ENCODE measurements at regions not wholly inside any gene's neighbourhood (a gene's known extent, or its start where the extent isn't known, plus 50 kb on each side); places are given as distances from the start of the nearest gene placed in this dataset.
"Not testable (repeated sequence)": the region's sequence is repeated elsewhere in the genome, so short reads cannot be mapped to it uniquely, and the experiment has no call there.

- H3K9me3 Mint-ChIP-seq; H3K36me3 ChIP-seq (ENCODE audit: control insufficient read depth in 2 of 2, extremely low read depth in 1 of 2, insufficient read depth in 1 of 2, low read length in 1 of 2); H3K4me1 ChIP-seq (ENCODE audit: control insufficient read depth in 1 of 2, extremely low read depth in 1 of 2, insufficient read depth in 2 of 2, low read length in 2 of 2); H3K4me3 ChIP-seq (ENCODE audit: control insufficient read depth in 1 of 2, extremely low read depth in 1 of 2, low read length in 1 of 2); ATAC-seq (replicated peaks in 1 of 4); H3K27me3 Mint-ChIP-seq; DNase-seq; H3K27me3 ChIP-seq (replicated peaks in 1 of 2; ENCODE audit: control insufficient read depth in 2 of 2, extremely low read depth in 1 of 2, insufficient read depth in 2 of 2, low read length in 1 of 2); POLR2A ChIA-PET; H3K4me1 Mint-ChIP-seq; H3K9me3 ChIP-seq; H3K4me3 Mint-ChIP-seq; CTCF ChIA-PET; H3K27ac Mint-ChIP-seq; H3K27ac ChIP-seq (ENCODE audit: low read length); H3K36me3 Mint-ChIP-seq: not testable (repeated sequence)
- WGBS (ENCODE audit: insufficient coverage) = 38% methylated on average over 1 of the region's 5 CpGs
Measured at GRCh38 chr7:55715247-55715867, 143.1 kb upstream of the VOPP1 start.

GRCh38 chr7:55714370-55714769, 142.1 kb upstream of the VOPP1 start:
- H3K9me3 Mint-ChIP-seq; H3K9me3 ChIP-seq; ATAC-seq (replicated peaks in 1 of 4); DNase-seq; H3K4me1 Mint-ChIP-seq; H3K4me3 Mint-ChIP-seq; POLR2A ChIA-PET; H3K27me3 Mint-ChIP-seq; H3K27me3 ChIP-seq (replicated peaks in 1 of 2; ENCODE audit: control insufficient read depth in 2 of 2, extremely low read depth in 1 of 2, insufficient read depth in 2 of 2, low read length in 1 of 2); H3K27ac Mint-ChIP-seq; H3K27ac ChIP-seq (ENCODE audit: low read length); H3K36me3 ChIP-seq (ENCODE audit: control insufficient read depth in 2 of 2, extremely low read depth in 1 of 2, insufficient read depth in 1 of 2, low read length in 1 of 2); H3K36me3 Mint-ChIP-seq; H3K4me1 ChIP-seq (ENCODE audit: control insufficient read depth in 1 of 2, extremely low read depth in 1 of 2, insufficient read depth in 2 of 2, low read length in 2 of 2); CTCF ChIA-PET; H3K4me3 ChIP-seq (ENCODE audit: control insufficient read depth in 1 of 2, extremely low read depth in 1 of 2, low read length in 1 of 2): not testable (repeated sequence)
- no CpG with 5 or more reads among the region's 2 CpGs for WGBS (ENCODE audit: insufficient coverage)

- CTCF ChIA-PET; H3K4me1 ChIP-seq (ENCODE audit: control insufficient read depth in 1 of 2, extremely low read depth in 1 of 2, insufficient read depth in 2 of 2, low read length in 2 of 2); DNase-seq; H3K36me3 Mint-ChIP-seq; H3K9me3 Mint-ChIP-seq; POLR2A ChIA-PET; H3K9me3 ChIP-seq; H3K27me3 ChIP-seq (replicated peaks in 1 of 2; ENCODE audit: control insufficient read depth in 2 of 2, extremely low read depth in 1 of 2, insufficient read depth in 2 of 2, low read length in 1 of 2); H3K27ac Mint-ChIP-seq; H3K4me3 ChIP-seq (ENCODE audit: control insufficient read depth in 1 of 2, extremely low read depth in 1 of 2, low read length in 1 of 2); H3K36me3 ChIP-seq (ENCODE audit: control insufficient read depth in 2 of 2, extremely low read depth in 1 of 2, insufficient read depth in 1 of 2, low read length in 1 of 2); ATAC-seq (replicated peaks in 1 of 4); H3K4me3 Mint-ChIP-seq; H3K27ac ChIP-seq (ENCODE audit: low read length); H3K27me3 Mint-ChIP-seq; H3K4me1 Mint-ChIP-seq: not testable (repeated sequence)
- WGBS (ENCODE audit: insufficient coverage) = 60% methylated on average over 1 of the region's 2 CpGs
Measured at GRCh38 chr7:55710312-55710711, 138.0 kb upstream of the VOPP1 start.

- WGBS (ENCODE audit: insufficient coverage) = 100% methylated on average over 1 of the region's 6 CpGs
- H3K36me3 ChIP-seq (ENCODE audit: control insufficient read depth in 2 of 2, extremely low read depth in 1 of 2, insufficient read depth in 1 of 2, low read length in 1 of 2); H3K9me3 ChIP-seq; H3K27me3 ChIP-seq (replicated peaks in 1 of 2; ENCODE audit: control insufficient read depth in 2 of 2, extremely low read depth in 1 of 2, insufficient read depth in 2 of 2, low read length in 1 of 2); CTCF ChIA-PET; H3K4me3 ChIP-seq (ENCODE audit: control insufficient read depth in 1 of 2, extremely low read depth in 1 of 2, low read length in 1 of 2); H3K27me3 Mint-ChIP-seq; H3K9me3 Mint-ChIP-seq; ATAC-seq (replicated peaks in 1 of 4); H3K4me1 Mint-ChIP-seq; H3K27ac Mint-ChIP-seq; H3K36me3 Mint-ChIP-seq; POLR2A ChIA-PET; H3K27ac ChIP-seq (ENCODE audit: low read length); H3K4me1 ChIP-seq (ENCODE audit: control insufficient read depth in 1 of 2, extremely low read depth in 1 of 2, insufficient read depth in 2 of 2, low read length in 2 of 2); H3K4me3 Mint-ChIP-seq; DNase-seq: not testable (repeated sequence)
Measured at GRCh38 chr7:55708028-55708427, 135.7 kb upstream of the VOPP1 start.

- POLR2A ChIA-PET, H3K9me3 Mint-ChIP-seq, H3K9me3 ChIP-seq: not testable (repeated sequence)
Measured at GRCh38 chr7:55707410-55707809, 135.1 kb upstream of the VOPP1 start.

GRCh38 chr7:55706451-55707195, 134.3 kb upstream of the VOPP1 start:
- 60% methylated on average over 1 of the region's 5 CpGs for WGBS (ENCODE audit: insufficient coverage)
- not testable (repeated sequence) for ATAC-seq (replicated peaks in 1 of 4)

More at GRCh38 chr7:55707410-55707809, 135.1 kb upstream of the VOPP1 start:
- DNase-seq; H3K4me3 Mint-ChIP-seq; H3K36me3 Mint-ChIP-seq; H3K27me3 Mint-ChIP-seq; H3K27ac Mint-ChIP-seq; ATAC-seq (replicated peaks in 1 of 4); H3K4me3 ChIP-seq (ENCODE audit: control insufficient read depth in 1 of 2, extremely low read depth in 1 of 2, low read length in 1 of 2); H3K27ac ChIP-seq (ENCODE audit: low read length); H3K4me1 ChIP-seq (ENCODE audit: control insufficient read depth in 1 of 2, extremely low read depth in 1 of 2, insufficient read depth in 2 of 2, low read length in 2 of 2); CTCF ChIA-PET; H3K27me3 ChIP-seq (replicated peaks in 1 of 2; ENCODE audit: control insufficient read depth in 2 of 2, extremely low read depth in 1 of 2, insufficient read depth in 2 of 2, low read length in 1 of 2); H3K36me3 ChIP-seq (ENCODE audit: control insufficient read depth in 2 of 2, extremely low read depth in 1 of 2, insufficient read depth in 1 of 2, low read length in 1 of 2); H3K4me1 Mint-ChIP-seq: not testable (repeated sequence)
- WGBS (ENCODE audit: insufficient coverage) = no CpG with 5 or more reads among the region's 3 CpGs

More at GRCh38 chr7:55706451-55707195, 134.3 kb upstream of the VOPP1 start:
- H3K36me3 Mint-ChIP-seq; H3K9me3 Mint-ChIP-seq; CTCF ChIA-PET; H3K4me3 Mint-ChIP-seq; H3K27me3 Mint-ChIP-seq; H3K4me3 ChIP-seq (ENCODE audit: control insufficient read depth in 1 of 2, extremely low read depth in 1 of 2, low read length in 1 of 2); POLR2A ChIA-PET; H3K36me3 ChIP-seq (ENCODE audit: control insufficient read depth in 2 of 2, extremely low read depth in 1 of 2, insufficient read depth in 1 of 2, low read length in 1 of 2); H3K4me1 Mint-ChIP-seq; H3K27ac Mint-ChIP-seq; H3K9me3 ChIP-seq; H3K27ac ChIP-seq (ENCODE audit: low read length); H3K4me1 ChIP-seq (ENCODE audit: control insufficient read depth in 1 of 2, extremely low read depth in 1 of 2, insufficient read depth in 2 of 2, low read length in 2 of 2); DNase-seq; H3K27me3 ChIP-seq (replicated peaks in 1 of 2; ENCODE audit: control insufficient read depth in 2 of 2, extremely low read depth in 1 of 2, insufficient read depth in 2 of 2, low read length in 1 of 2): not testable (repeated sequence)

Data from T-cell (primary cell).